Spleen (tissue), 11 donors: ENCODE measurements at regions not wholly inside any gene's neighbourhood (a gene's known extent, or its start where the extent isn't known, plus 50 kb on each side); places are given as distances from the start of the nearest gene placed in this dataset.
A peak's percentile ranks its signal among the peaks of the same experiment; 100 is the strongest.

ENCODE experiments used
- DNase-seq: peaks from one replicate; pipeline ENCODE4 v3.0.0-alpha.2; 2020
- H3K27ac ChIP-seq, 8 donors: fragments of 200-600 bp; sonication (generic) in 7 of 8; 1 replicate in 4 of 8; 2 replicates in 4 of 8; pipeline versions ENCODE4 v1.5.0 to v1.8.0; 2016 to 2021; ENCODE audit warnings: inconsistent platforms in 4 of 8, mild to moderate bottlenecking in 4 of 8, moderate library complexity in 1 of 8
- H3K27me3 ChIP-seq, 7 donors: fragments of 200-600 bp; sonication (generic) in 6 of 7; replicated peaks in 1 of 7; 1 replicate in 4 of 7; 2 replicates in 3 of 7; pipeline versions ENCODE4 v1.5.0 to v1.8.0; 2016 to 2021; ENCODE audit warnings: inconsistent platforms in 3 of 7, mild to moderate bottlenecking in 1 of 7
- H3K36me3 ChIP-seq, 6 donors: fragments of 200-600 bp; sonication (generic) in 5 of 6; 1 replicate in 4 of 6; 2 replicates in 2 of 6; pipeline versions ENCODE4 v1.5.0 to v1.8.0; 2016 to 2021; ENCODE audit warnings: inconsistent platforms in 2 of 6
- H3K4me1 ChIP-seq, 6 donors: fragments of 200-600 bp; sonication (generic) in 5 of 6; 1 replicate in 3 of 6; 2 replicates in 3 of 6; pipeline versions ENCODE4 v1.5.0 to v1.8.0; 2016 to 2021; ENCODE audit warnings: inconsistent platforms in 3 of 6
- H3K4me3 ChIP-seq, 8 donors: fragments of 200-600 bp; sonication (generic) in 7 of 8; 1 replicate in 4 of 8; 2 replicates in 4 of 8; pipeline versions ENCODE4 v1.5.0 to v1.8.0; 2016 to 2021; ENCODE audit warnings: inconsistent platforms in 4 of 8, mild to moderate bottlenecking in 4 of 8, moderate library complexity in 2 of 8
- H3K9me3 ChIP-seq, 8 donors: fragments of 200-600 bp; sonication (generic) in 7 of 8; 1 replicate in 4 of 8; 2 replicates in 4 of 8; pipeline versions ENCODE4 v1.5.0 to v1.8.0; 2016 to 2021; ENCODE audit warnings: inconsistent platforms in 4 of 8
- CTCF ChIP-seq, 11 experiments: fragments of 200-600 bp in 7 of 11; fragments of 450-650 bp in 4 of 11; sonication (generic) in 4 of 11; IDR thresholded peaks in 8 of 11; conservative IDR thresholded peaks in 3 of 11; 1 replicate in 7 of 11; 2 replicates in 4 of 11; pipeline versions ENCODE4 v1.4.0 to v1.8.0; 2016 to 2021; ENCODE audit warnings: antibody characterized with exemption in 11 of 11, inconsistent platforms in 4 of 11, mild to moderate bottlenecking in 1 of 11
- POLR2A ChIP-seq, 3 donors: fragments of 450-650 bp; IDR thresholded peaks; one replicate each; pipeline ENCODE4 v1.5.1; 2017; ENCODE audit warnings: antibody characterized with exemption in 3 of 3, mild to moderate bottlenecking in 1 of 3
- POLR2AphosphoS5 ChIP-seq, 3 donors: sonication (generic); formaldehyde crosslinking; IDR thresholded peaks; one replicate each; pipeline ENCODE4 v1.5.1; 2017; ENCODE audit warnings: antibody characterized with exemption in 3 of 3
- WGBS, 5 donors: extraction: QIAGEN DNeasy Blood & Tissue Kit in 3 of 5; methylation state at CpG; one replicate each; pipeline versions ENCODE4 v1.1.5 to v1.1.7; 2013 to 2018; 5-methylcytosine and 5-hydroxymethylcytosine counted together
- intact Hi-C: fragments of 100-400 bp; cut with DNase I; formaldehyde crosslinking; loops from one replicate; pipeline ENCODE4 v1.15.0; 2023; ENCODE audit warnings: low total_unique reads
- donor health status: healthy with polysubstance abuse.
- donor health status: DM: no; HTN: no; CAD: no; lungs with moderate emphysema.
- donor health status: DM: no; HTN: no; CAD: no.
- donor health status: Bipolar disorder and iron deficiency.
- donor health status: healthy.
- donor health status: DM: no; HTN: no; CAD: no.
- donor health status: DM: yes; HTN: yes; CAD: no.

GRCh38 chr9:22203371-22204138 lies 194.4 kb upstream of the CDKN2B start:
- H3K4me3 ChIP-seq, result no peak overlapping the region
- H3K27ac ChIP-seq, result peak overlapping the region in 5 of 8 donors; percentile 11 to 35 (median 32)
- intact Hi-C loops, result no loop called here
- H3K36me3 ChIP-seq, result no peaks in the 10 kb centered on the region
- WGBS, 5 donors, result 49 to 66% (median 55%) methylated on average over 8 of the region's 8 CpGs
- no peaks in the 10 kb centered on the region for H3K9me3 ChIP-seq
- no peak for DNase-seq
- H3K4me1 ChIP-seq, result peaks cover 0 to 31% (median 15%) of the 10 kb centered on the region in 6 donors
- no peak for TF ChIP-seq POLR2A (IDR thresholded peaks at IDR 0.05)
- TF ChIP-seq CTCF (IDR thresholded peaks at IDR 0.05 in 8 of 11, conservative IDR thresholded peaks at IDR 0.05 in 3 of 11), result no peak
- no peak for TF ChIP-seq POLR2AphosphoS5 (IDR thresholded peaks at IDR 0.05)
- H3K27me3 ChIP-seq, result no peaks in the 10 kb centered on the region

GRCh38 chr9:22204240-22204639 lies 195.1 kb upstream of the CDKN2B start:
- intact Hi-C loops, result no loop called here
- DNase-seq, result no peak
- H3K36me3 ChIP-seq, result no peaks in the 10 kb centered on the region
- H3K27me3 ChIP-seq, result no peaks in the 10 kb centered on the region
- H3K9me3 ChIP-seq, result no peaks in the 10 kb centered on the region
- WGBS, 5 donors, result 73 to 81% (median 79%) methylated on average over 2 of the region's 2 CpGs
- H3K27ac ChIP-seq, result peak overlapping the region in 5 of 8 donors; percentile 11 to 35 (median 32)
- TF ChIP-seq POLR2A (IDR thresholded peaks at IDR 0.05) (no peak), CTCF (IDR thresholded peaks at IDR 0.05 in 8 of 11, conservative IDR thresholded peaks at IDR 0.05 in 3 of 11) (no peak), POLR2AphosphoS5 (IDR thresholded peaks at IDR 0.05) (no peak)
- no peak overlapping the region for H3K4me3 ChIP-seq
- peaks cover 0 to 38% (median 15%) of the 10 kb centered on the region in 6 donors for H3K4me1 ChIP-seq

GRCh38 chr9:22206833-22207232 lies 197.7 kb upstream of the CDKN2B start:
- H3K4me3 ChIP-seq, result no peak overlapping the region
- H3K9me3 ChIP-seq, result no peaks in the 10 kb centered on the region
- no peak for DNase-seq
- 69 to 76% (median 74%) methylated on average over 5 of the region's 5 CpGs for WGBS, 5 donors
- peaks cover 0 to 47% (median 16%) of the 10 kb centered on the region in 6 donors for H3K4me1 ChIP-seq
- H3K36me3 ChIP-seq, result no peaks in the 10 kb centered on the region
- H3K27me3 ChIP-seq, result no peaks in the 10 kb centered on the region
- intact Hi-C loops, result no loop called here
- TF ChIP-seq POLR2AphosphoS5 (IDR thresholded peaks at IDR 0.05) (no peak), POLR2A (IDR thresholded peaks at IDR 0.05) (no peak), CTCF (IDR thresholded peaks at IDR 0.05 in 8 of 11, conservative IDR thresholded peaks at IDR 0.05 in 3 of 11) (no peak)
- no peak overlapping the region for H3K27ac ChIP-seq

GRCh38 chr9:22208846-22209585 lies 199.9 kb upstream of the CDKN2B start:
- Histone ChIP-seq H3K9me3 (no peaks in the 10 kb centered on the region), H3K4me3 (peak overlapping the region in 1 of 8 donors; percentile 43), H3K4me1 (peaks cover 0 to 42% (median 8%) of the 10 kb centered on the region in 6 donors), H3K36me3 (no peaks in the 10 kb centered on the region), H3K27me3 (no peaks in the 10 kb centered on the region), H3K27ac (no peak overlapping the region)
- TF ChIP-seq POLR2AphosphoS5 (IDR thresholded peaks at IDR 0.05) (no peak), CTCF (IDR thresholded peaks at IDR 0.05 in 8 of 11, conservative IDR thresholded peaks at IDR 0.05 in 3 of 11) (no peak), POLR2A (IDR thresholded peaks at IDR 0.05) (no peak)
- WGBS, 5 donors, result 68 to 100% (median 84%) methylated on average over 1 of the region's 1 CpG
- DNase-seq, result no peak
- intact Hi-C loops, result no loop called here
